Spinal cord (tissue), 9 donors: ENCODE measurements at regions not wholly inside any gene's neighbourhood (a gene's known extent, or its start where the extent isn't known, plus 50 kb on each side); places are given as distances from the start of the nearest gene placed in this dataset.
A peak's percentile ranks its signal among the peaks of the same experiment; 100 is the strongest.

Source experiments
- DNase-seq, 6 donors: peaks; one replicate each; pipeline versions ENCODE4 v3.0.0 to v3.0.0-alpha.2; 2013 to 2015; ENCODE audit warnings: low spot score in 6 of 6, low read depth in 4 of 6
- H3K27ac ChIP-seq: one replicate; pipeline ENCODE4 v1.5.1; 2013; ENCODE audit warnings: low read depth, low read length, control low read depth
- H3K27me3 ChIP-seq: one replicate; pipeline ENCODE4 v1.6.1; 2013; ENCODE audit warnings: low read length; ENCODE audit not compliant: control insufficient read depth, insufficient read depth
- H3K36me3 ChIP-seq: one replicate; pipeline ENCODE4 v1.6.1; 2013; ENCODE audit warnings: low read length; ENCODE audit not compliant: control insufficient read depth, insufficient read depth
- H3K4me1 ChIP-seq: one replicate; pipeline ENCODE4 v1.6.1; 2013; ENCODE audit warnings: low read length; ENCODE audit not compliant: control insufficient read depth, insufficient read depth
- H3K4me3 ChIP-seq: one replicate; pipeline ENCODE4 v1.5.1; 2013; ENCODE audit warnings: low read depth, low read length, control low read depth
- H3K9me3 ChIP-seq: one replicate; pipeline ENCODE4 v1.6.1; 2013; ENCODE audit warnings: low read length; ENCODE audit not compliant: control insufficient read depth, insufficient read depth
- WGBS: methylation state at CpG from one replicate; pipeline ENCODE4 v1.1.5; 2013; ENCODE audit warnings: missing lambda C conversion rate; ENCODE audit not compliant: insufficient coverage; 5-methylcytosine and 5-hydroxymethylcytosine counted together
- donor health status: healthy.

- no peak for DNase-seq
- H3K27me3 ChIP-seq: no peaks in the 10 kb centered on the region
- no peaks in the 10 kb centered on the region for H3K36me3 ChIP-seq
- H3K9me3 ChIP-seq: no peaks in the 10 kb centered on the region
- no CpG with 5 or more reads among the region's 7 CpGs for WGBS
- H3K27ac ChIP-seq: no peak overlapping the region
- H3K4me3 ChIP-seq: no peak overlapping the region
- H3K4me1 ChIP-seq: peaks cover 3% of the 10 kb centered on the region
Observed at GRCh38 chr5:142542078-142542477, 143.8 kb downstream of the FGF1 start.

GRCh38 chr5:142540922-142541422 is 144.9 kb downstream of the FGF1 start:
- no peak overlapping the region for H3K4me3 ChIP-seq
- H3K4me1 ChIP-seq: peaks cover 3% of the 10 kb centered on the region
- H3K27ac ChIP-seq: peak overlapping the region; percentile 16

DNA sequence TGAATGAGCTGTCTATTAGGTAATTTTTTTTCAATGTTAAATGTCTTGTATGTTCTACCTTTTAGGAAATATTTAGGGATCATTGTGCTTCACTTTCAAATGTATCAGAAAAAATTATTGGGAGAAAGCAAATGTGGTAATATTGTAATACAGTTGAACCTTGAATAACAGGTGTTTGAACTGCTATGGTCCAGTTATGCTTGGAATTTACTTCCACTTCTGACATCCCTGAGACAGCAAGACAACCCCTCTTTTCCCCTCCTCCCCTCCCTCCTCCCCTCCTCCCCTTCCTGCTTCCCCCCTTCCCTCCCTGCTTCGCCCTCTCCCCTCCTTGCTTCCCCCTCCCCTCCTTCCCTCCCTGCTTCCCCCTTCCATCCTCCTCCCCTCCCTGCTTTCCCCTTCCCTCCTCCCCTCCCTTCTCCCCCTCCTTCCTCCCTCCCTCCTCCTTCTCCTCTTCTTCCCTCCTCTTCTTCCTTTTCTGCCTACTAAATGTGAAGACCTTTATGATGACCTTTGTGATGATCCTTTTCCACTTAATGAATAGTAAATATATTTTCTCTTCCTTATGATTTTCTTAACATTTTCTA is 146.6 kb downstream of the FGF1 start:
- no peak for DNase-seq
- Histone ChIP-seq H3K36me3 (no peaks in the 10 kb centered on the region), H3K4me1 (no peaks in the 10 kb centered on the region), H3K9me3 (no peaks in the 10 kb centered on the region), H3K27ac (no peak overlapping the region), H3K4me3 (no peak overlapping the region), H3K27me3 (no peaks in the 10 kb centered on the region)
- no CpG with 5 or more reads among the region's 1 CpG for WGBS

More at GRCh38 chr5:142540922-142541422, 144.9 kb downstream of the FGF1 start:
- Histone ChIP-seq H3K36me3 (no peaks in the 10 kb centered on the region), H3K9me3 (no peaks in the 10 kb centered on the region), H3K27me3 (no peaks in the 10 kb centered on the region)
- DNase-seq: peak in 1 of 6 donors; percentile 38
- WGBS: 70% methylated on average over 3 of the region's 8 CpGs

- Histone ChIP-seq H3K27ac (no peak overlapping the region), H3K36me3 (no peaks in the 10 kb centered on the region), H3K4me3 (no peak overlapping the region), H3K4me1 (no peaks in the 10 kb centered on the region), H3K9me3 (no peaks in the 10 kb centered on the region), H3K27me3 (no peaks in the 10 kb centered on the region)
- no CpG with 5 or more reads among the region's 3 CpGs for WGBS
- no peak for DNase-seq
Observed at GRCh38 chr5:142537938-142538337, 148.0 kb downstream of the FGF1 start.

- Histone ChIP-seq H3K36me3 (no peaks in the 10 kb centered on the region), H3K4me1 (no peaks in the 10 kb centered on the region), H3K27me3 (no peaks in the 10 kb centered on the region), H3K27ac (no peak overlapping the region), H3K4me3 (no peak overlapping the region), H3K9me3 (no peaks in the 10 kb centered on the region)
- no peak for DNase-seq
- WGBS: no CpG with 5 or more reads among the region's 4 CpGs
Observed at GRCh38 chr5:142532781-142533176, 153.1 kb downstream of the FGF1 start.

DNA sequence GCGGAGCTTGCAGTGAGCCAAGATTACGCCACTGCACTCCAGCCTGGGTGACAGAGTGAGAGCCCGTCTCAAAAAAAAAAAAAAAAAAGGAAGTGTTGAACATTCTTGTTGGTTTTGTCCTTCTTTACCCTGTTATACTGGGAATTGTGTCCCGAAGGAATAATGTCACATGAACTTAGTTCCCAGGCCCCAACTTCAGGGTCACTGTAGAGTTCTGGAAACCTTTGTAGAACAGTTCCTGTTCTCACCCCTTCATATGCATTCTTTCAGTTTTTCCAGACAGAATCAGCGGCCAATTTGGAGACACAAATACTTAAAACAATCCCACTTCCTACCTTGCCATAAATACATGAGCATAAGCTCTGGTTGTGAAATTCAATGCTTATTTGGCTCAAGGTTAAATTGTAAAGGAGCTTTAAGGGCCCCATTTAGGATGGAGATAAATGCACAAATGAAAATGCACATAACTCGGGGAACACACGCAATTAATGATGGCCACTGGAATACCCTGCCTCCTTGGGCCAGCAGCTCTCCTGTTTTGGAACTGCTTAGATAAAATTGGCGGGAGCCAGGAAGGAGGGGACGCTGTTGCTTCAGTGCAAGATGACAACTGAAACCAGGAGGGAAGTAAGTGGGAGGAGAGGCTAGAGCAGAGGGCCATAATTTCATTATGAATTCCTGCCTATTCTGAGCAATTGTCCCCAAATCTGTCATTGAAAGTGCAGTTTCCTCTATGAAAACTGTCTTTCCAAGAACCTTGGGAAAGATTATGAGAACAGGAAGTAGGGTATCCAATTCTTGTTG is 153.7 kb downstream of the FGF1 start:
- peak in 1 of 6 donors; percentile 69 for DNase-seq
- Histone ChIP-seq H3K27me3 (no peaks in the 10 kb centered on the region), H3K36me3 (no peaks in the 10 kb centered on the region), H3K4me3 (no peak overlapping the region), H3K9me3 (no peaks in the 10 kb centered on the region), H3K27ac (no peak overlapping the region), H3K4me1 (no peaks in the 10 kb centered on the region)
- WGBS: 95% methylated on average over 6 of the region's 9 CpGs

- DNase-seq: no peak
- no peaks in the 10 kb centered on the region for H3K9me3 ChIP-seq
- 83% methylated on average over 1 of the region's 4 CpGs for WGBS
- H3K4me3 ChIP-seq: no peak overlapping the region
- H3K4me1 ChIP-seq: no peaks in the 10 kb centered on the region
- no peak overlapping the region for H3K27ac ChIP-seq
- H3K36me3 ChIP-seq: no peaks in the 10 kb centered on the region
- no peaks in the 10 kb centered on the region for H3K27me3 ChIP-seq
Observed at GRCh38 chr5:142530904-142531303, 155.0 kb downstream of the FGF1 start.

GRCh38 chr5:142529626-142530278 is 156.1 kb downstream of the FGF1 start:
- no peak overlapping the region for H3K4me3 ChIP-seq
- WGBS: 95% methylated on average over 3 of the region's 4 CpGs

DNA sequence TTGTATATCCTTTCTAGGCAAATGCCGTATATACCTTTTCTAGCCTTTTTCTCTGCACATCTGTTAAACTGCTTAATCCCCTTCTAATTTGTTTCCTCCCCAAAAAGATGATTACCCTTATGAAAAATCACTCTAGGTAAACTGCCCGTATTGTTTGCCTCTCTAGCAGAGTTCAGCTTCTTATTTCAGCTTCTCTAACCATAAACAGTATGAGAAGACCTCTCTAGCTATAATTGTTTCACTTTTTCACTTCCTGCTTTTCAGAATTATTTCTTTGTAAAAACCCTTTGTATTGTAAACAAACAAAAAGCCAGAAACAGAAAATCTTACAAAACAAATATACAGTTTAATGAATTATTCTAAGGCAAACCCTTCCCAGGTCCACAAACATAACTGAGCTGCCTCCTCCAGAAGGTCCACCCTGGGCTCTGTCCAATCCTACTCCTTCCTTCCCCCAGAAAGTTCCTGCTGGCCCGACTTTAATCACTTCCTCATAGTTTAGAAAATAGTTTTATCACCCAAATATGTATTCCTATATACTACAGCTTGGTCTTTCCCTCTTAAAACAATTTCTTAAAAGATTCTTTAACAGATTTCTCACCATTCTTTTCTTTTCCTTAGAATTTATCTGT is 158.1 kb downstream of the FGF1 start:
- no peaks in the 10 kb centered on the region for H3K27me3 ChIP-seq
- H3K4me3 ChIP-seq: no peak overlapping the region
- H3K36me3 ChIP-seq: no peaks in the 10 kb centered on the region
- no peak for DNase-seq
- H3K27ac ChIP-seq: no peak overlapping the region
- WGBS: 92% methylated on average over 2 of the region's 3 CpGs
- no peaks in the 10 kb centered on the region for H3K9me3 ChIP-seq
- no peaks in the 10 kb centered on the region for H3K4me1 ChIP-seq

More at GRCh38 chr5:142529626-142530278, 156.1 kb downstream of the FGF1 start:
- no peaks in the 10 kb centered on the region for H3K27me3 ChIP-seq
- no peaks in the 10 kb centered on the region for H3K4me1 ChIP-seq
- no peak for DNase-seq
- no peaks in the 10 kb centered on the region for H3K9me3 ChIP-seq
- no peak overlapping the region for H3K27ac ChIP-seq
- no peaks in the 10 kb centered on the region for H3K36me3 ChIP-seq
